HG03520 (cell line): ENCODE measurements at regions not wholly inside any gene's neighbourhood (a gene's known extent, or its start where the extent isn't known, plus 50 kb on each side); places are given as distances from the start of the nearest gene placed in this dataset.
"Not testable (repeated sequence)": the region's sequence is repeated elsewhere in the genome, so short reads cannot be mapped to it uniquely, and the experiment has no call there.

Experiments used
- ATAC-seq: cut with Tn5 transposase; IDR thresholded peaks from one replicate; pipeline ENCODE4 v1.9.1; 2021; ENCODE audit warnings: mild to moderate bottlenecking, moderate library complexity; ENCODE audit not compliant: unreplicated experiment

DNA sequence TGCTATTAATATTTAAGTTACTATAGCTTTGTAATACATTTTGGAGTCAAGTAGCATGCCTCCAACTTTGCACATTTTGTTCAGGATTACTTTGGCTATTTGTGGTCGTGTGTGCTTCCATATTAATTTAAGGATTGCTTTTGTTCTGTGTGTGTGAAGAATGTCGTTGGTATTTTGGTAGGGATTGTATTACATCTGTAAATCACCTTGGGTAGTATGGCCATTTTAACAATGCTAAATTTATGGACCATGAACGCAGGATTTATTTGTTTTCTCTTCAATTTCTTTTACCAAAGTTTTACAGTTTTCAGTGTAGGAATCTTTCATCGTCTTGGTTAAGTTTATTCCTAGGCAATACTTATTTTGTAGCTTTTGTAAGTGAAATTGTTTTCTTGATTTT lies 758.0 kb downstream of the FRK start:
- ATAC-seq: no peak

DNA sequence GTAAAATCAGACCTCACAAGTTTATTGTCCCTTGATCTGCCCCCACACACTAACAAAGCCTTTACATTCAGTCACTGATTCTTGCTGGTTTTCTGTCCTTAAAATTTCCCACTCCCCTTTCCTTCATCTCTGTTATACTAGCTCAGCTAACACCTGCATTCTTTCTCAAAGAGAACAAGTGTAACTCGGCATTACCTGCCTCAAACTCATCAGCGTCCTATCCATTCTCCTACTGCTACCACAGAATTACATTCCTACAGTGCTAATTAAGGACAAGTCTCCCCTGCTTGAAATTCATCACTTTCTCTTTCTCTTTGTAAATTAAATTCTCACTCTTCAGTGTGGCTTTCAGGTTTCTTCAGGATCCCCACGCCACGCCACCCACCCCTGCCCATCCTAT lies 773.2 kb downstream of the FRK start:
- ATAC-seq: no peak

DNA sequence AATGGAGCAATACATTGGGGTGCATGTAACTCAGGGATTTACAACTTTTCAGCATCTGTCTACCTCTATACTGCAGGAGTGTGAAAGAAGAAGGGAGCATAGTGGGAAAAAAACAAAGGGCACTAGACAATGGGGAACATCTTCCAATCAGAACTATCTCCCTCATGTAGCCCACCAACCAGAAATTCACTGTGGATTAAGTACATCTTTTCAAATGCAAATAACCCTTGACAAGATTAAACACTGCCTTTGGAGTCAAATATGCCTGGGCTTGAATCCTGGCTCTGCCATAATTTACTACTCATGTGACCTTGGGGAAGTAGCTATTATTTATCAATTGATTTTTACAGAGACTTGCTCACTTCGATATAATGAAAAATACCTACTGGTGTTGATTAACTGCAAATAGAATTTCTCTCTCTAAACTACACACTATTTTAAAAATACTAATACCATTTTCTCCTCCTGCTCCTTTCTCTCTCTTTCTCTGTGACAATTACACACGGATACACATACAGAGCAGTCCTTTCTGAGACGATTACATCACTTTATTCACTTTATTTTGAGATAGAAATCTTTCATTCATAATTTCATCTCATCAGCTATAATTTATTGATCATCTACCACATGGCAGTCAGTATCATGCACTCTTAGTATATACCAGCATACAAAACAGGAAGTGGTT lies 783.7 kb downstream of the FRK start:
- ATAC-seq: no peak

DNA sequence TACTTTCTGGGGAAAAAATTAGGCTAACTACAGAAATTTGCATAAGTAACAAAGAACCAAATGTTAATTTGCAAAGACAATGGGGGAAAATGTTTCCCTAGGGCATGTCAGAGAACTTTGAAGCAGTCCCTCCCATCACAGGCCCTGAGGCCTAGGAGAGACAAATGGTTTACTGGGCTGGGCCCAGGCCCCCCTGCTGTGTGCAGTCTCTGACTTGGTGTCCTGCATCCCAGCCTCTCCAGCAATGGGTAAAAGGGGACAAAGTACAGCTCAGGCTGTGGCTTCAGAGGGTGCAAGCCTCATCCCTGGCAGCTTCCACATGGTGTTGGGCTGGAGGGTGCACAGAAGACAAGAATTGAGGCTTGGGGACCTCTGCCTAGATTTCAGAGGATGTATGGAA lies 788.4 kb downstream of the FRK start:
- ATAC-seq: no peak

DNA sequence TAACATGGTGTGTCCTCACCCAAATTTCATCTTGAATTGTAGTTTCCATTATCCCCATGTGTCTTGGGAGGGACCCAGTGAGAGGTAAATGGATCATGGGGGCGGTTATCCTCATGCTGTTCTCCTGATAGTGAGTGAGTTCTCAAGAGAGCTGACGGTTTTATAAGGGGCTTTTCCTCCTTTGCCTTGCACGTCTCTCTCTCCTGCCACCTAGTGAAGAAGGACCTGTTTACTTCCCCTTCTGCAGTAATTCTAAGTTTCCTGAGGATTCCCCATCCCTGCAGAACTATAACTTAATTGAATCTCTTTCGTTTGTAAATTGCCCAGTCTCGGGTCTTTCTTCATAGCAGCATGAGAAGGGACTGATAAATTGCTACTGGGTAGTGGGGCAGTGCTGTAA lies 789.3 kb downstream of the FRK start:
- ATAC-seq: no peak

DNA sequence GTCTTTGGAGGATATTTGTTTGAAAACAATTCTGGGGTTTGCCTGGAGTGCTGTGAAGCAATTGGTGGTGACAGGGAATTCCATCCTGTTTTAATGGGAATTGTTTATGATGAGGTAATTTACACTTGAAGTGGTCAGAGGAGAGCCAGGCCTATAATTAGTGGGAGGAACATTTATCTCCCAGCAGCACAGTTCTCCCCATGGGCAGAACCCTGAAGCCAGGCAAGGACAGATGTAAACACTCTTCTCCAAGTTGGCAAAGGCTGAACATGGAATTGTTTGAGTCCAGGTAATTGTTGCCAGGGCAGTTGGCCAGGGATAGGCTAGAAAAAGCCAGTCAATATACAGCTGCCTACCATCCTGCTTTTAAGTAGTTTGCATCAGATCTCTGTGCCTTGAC lies 789.7 kb downstream of the FRK start:
- ATAC-seq: no peak

DNA sequence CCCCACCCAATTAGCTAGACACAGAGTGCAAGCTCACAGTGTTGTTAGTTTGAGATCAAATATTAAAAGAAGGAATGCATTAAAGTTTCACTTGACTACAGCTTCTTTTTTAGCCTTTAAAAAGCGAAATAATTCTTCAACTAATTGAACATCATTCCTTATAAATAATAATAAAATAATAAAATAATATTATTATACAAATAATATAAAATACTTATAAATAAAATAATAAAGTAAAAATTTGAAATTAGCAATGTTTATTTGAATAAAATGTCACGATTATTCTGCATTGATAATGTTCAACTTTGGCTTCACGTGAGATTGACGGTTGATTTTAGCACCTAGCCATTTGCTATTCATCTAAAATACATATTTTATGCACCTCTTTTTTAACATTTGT lies 819.3 kb downstream of the FRK start:
- no peak for ATAC-seq

DNA sequence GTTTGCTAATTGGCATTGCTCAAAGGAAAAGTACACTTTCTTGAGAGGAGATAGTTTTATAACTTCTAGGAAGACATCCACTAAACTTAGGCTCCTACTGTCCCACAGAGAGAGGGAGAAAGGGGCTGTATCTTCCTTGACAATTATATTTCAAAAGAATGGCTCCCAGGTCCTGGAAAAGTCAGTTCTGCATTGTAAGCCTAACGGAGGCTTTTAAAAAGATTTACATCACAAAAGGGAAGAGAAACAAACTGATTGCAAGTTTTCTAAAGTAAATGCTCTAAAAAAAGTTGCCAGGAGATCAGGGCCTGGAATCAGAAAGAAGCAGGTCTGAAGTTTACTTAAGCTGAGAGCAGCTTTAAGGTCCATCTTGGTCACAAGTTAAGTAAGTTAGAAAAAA lies 839.5 kb downstream of the FRK start:
- no peak for ATAC-seq

DNA sequence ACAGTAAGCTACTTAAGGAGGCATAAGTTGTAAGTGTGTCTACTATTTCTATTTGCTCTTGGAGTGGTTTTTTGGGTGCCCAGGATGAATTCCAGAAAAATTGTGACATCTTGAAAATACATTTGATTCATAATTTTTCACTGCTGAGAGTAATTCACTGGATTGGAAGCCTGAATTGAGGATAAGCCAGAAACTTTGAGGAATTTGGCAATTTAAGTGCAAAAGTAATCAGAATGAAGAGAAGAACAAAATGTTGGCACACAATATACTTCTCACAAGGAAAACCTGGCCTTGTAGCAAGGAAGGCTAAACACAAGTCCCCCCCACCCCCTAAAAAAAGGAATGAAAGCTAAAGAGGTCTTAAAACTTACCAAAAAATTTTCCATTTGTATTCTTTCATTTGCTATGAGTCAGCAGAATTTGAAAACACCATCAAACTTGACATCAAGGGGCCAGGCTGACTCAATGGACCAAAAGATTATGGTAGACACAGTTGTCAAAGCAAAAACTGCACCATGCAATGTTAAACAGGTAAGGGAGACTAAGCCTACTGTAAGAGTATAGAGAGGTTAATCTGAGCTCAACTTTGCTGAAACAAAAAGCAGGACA lies 840.0 kb downstream of the FRK start:
- no peak for ATAC-seq

DNA sequence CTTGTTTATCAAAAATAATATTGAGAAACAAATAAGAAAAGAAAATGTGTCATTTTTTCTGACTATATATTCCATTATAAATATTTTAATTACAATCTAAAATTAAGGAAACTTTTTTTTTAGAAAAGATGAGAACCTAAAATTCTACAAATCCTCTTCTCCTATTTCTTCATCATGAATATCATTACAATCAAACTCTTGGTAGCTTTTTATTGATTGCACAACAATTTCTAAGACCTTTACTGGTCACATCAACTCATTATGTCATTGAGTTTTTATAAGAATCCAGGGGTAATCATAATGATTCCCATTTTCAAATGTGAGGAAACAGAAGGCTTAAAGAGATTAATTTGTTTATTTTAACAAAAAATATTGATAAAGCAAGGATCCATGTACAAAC lies 841.0 kb downstream of the FRK start:
- ATAC-seq: no peak

DNA sequence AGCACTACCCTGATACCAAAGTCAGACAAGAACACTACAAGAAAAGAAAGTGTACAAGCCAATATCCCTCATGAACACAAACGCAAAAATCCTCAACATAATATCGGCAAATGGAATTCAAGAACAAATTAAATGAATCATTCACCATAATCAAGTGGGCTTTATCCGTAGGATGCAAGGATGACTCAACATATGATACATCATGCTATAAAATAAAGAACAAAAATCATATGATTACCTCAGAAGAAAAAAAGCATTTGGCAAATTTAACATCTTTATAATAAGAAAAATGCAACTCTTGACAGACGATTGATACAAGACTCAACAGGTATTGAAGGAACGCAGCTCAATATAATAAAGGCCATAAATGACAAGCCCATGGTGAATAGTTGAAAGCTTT lies 843.9 kb downstream of the FRK start:
- no peak for ATAC-seq

DNA sequence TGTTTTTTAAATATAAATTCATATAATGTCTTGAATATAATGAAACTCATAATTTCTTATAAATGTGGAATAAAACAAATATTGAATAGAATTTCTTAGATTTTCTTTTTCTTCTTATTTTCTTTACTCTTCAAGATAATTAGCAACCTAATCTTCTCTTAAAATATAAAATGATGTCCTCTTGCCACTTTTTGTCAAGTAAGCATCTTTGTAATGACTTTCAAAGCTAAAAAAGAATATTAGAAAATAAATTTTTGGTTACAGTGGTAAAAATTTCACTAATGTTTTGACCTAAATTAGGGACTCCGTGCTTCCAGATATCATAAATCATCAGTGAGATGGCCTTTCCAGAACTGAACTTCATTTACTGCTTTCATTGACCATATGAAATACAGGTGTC lies 846.4 kb downstream of the FRK start:
- ATAC-seq: no peak

DNA sequence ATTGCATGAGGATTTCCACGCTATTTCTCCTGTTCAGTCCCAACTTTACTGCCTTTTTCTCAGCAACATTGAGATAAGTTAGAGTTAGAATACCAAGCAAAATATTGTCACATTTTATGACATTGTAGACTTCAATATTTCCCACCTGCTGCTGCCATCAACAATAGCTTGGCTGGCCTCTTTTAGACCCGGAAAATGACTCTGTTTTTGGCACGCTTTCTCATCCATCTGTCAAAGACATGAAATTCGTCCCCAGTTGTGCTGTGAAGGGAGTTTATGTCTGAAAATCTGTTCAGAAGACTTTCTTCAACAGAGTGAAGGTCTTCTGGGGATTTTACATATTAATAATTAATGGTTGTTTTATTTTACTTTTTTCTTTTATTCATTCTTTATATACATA lies 857.3 kb downstream of the FRK start:
- no peak for ATAC-seq

DNA sequence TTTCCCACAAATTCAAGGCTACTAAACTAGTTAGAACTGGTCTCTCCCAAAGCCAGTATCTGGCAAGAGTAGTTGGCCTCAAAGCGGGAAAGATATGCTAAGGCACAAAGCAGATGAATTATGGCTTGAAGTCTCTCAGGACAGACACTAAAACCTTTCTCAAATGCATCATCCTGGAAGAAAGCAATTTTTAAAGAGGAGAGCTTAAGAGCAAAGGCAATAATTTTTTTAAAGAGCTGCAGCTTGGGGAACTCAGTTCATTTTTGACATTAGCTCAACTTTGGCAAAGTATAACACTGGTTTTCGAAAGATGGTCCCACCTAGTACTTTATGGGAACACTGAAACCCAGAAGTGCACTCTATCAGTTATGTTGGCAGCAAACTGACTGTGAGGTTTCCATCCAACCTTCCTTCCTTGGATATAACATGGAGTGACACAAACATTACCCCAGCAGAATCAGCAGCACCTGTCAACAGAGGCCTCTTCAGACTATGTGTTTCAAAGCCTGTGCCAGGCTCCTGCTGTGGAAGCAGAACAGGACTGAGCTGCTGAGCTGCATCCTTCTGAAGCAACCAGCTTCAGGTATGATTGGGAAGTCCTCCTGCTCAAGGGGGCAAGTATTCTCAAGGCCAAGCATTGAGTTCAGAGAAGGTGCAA lies 852.3 kb upstream of the HS3ST5 start:
- no peak for ATAC-seq

DNA sequence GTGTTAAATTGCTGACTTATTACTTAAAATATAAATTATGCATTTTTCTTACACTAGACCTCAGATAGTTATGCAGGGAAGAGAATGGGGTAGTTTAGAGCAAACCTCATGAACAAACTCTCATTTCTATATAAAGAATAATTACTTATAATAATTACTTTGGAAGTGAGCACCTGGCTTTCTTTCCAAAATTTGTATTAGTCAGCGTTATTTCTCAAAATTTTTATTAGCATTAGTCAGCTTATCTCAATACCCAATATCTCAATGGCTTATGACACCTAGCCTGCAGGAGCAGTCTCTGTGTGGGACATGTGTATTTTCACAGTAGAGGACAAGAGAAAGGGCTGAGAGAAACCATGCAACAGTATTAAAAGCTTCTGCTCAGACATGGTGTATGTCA lies 849.2 kb upstream of the HS3ST5 start:
- ATAC-seq: no peak

DNA sequence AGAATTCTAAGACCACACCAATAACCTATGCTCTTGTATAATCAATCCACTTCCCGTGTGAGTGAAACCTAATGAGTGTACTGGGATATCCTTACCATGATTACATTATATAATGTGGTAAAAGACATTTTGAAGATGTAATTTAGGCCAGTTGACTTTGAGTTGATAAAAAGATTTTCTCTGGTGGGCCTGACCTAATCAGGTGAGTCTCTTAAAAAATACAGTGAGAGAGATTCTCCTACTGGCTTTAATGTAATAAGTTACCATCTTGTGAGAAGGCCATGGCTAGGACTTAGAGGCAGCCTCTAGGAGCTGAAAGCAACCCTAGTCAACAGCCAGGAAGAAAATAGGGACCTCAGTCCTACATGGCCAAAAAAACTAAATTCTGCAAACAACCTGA lies 847.7 kb upstream of the HS3ST5 start:
- ATAC-seq: no peak

DNA sequence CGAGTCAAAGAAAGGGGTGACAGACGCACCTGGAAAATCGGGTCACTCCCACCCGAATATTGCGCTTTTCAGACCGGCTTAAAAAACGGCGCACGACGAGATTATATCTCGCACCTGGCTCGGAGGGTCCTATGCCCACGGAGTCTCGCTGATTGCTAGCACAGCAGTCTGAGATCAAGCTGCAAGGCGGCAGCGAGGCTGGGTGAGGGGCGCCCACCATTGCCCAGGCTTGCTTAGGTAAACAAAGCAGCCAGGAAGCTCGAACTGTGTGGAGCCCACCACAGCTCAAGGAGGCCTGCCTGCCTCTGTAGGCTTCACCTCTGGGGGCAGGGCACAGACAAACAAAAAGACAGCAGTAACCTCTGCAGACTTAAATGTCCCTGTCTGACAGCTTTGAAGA lies 832.6 kb upstream of the HS3ST5 start:
- not testable (repeated sequence) for ATAC-seq

DNA sequence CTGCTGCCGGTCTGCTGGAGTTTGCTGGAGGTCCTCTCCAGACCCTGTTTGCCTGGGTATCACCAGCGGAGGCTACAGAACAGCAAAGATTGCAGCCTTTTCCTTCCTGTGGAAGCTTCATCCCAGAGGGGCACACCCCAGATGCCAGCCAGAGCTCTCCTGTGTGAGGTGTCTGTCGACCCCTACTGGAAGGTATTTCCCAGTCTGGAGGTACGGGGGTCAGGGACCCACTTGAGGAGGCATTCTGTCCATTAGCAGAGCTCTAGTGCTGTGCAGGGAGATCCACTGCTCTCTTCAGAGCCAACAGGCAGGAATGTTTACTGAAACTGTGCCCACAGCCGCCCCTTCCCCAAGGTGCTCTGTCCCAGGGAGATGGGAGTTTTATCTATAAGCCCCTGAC lies 823.1 kb upstream of the HS3ST5 start:
- not testable (repeated sequence) for ATAC-seq

DNA sequence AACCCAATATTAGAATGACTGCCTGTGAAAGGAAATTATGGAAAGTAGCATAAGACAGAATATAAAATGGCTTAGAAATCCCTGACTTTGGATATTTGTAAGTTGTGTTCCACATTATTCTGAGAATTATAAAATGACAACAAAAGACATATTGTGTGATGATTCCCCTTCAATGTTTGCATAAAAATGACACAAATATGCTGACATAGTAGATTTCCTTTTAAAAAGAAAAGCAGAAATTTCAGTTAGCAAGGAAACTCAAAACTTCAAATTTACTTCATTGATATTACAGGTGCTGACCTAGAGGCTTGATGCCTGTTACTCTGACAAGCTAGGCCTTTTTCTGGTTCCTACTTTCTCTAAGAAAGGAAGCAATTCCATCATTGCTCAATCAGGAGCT lies 816.9 kb upstream of the HS3ST5 start:
- ATAC-seq: no peak

DNA sequence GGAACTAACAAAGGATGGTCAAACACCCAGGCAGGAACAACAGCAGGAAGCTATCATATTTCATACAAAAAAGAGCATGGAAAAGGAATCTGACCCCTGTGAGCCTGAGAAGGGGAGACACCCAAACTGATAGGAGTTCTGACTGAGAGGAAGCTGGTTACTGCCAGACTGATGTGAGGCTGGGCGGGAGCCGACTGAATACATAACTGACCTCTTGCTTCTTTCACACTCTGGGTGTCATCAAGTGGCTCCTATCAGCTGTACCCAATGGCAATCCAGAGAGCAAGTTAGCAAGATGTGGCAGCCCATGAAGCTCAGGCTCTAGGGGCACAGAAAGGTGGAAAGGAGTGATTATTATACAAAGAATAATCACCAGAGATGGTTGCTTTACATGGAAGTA lies 795.1 kb upstream of the HS3ST5 start:
- no peak for ATAC-seq

DNA sequence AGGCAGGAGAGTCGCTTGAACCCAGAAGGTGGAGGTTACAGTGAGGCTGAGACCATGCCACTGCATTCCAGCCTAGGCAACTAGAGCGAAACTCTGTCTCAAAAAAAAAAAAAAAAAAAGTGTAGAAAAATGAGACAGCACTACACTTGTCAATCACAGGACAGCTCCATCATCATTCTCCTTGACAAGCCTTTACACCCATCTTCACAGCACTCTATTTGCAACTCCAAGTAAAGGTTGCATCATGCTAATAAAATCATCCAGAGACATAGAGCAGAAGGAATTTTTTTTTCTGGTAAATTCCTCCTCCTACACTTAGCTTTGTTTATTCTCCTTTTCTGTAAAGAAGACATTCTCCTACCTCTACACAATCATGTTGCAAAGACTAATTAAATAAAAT lies 791.0 kb upstream of the HS3ST5 start:
- no peak for ATAC-seq

DNA sequence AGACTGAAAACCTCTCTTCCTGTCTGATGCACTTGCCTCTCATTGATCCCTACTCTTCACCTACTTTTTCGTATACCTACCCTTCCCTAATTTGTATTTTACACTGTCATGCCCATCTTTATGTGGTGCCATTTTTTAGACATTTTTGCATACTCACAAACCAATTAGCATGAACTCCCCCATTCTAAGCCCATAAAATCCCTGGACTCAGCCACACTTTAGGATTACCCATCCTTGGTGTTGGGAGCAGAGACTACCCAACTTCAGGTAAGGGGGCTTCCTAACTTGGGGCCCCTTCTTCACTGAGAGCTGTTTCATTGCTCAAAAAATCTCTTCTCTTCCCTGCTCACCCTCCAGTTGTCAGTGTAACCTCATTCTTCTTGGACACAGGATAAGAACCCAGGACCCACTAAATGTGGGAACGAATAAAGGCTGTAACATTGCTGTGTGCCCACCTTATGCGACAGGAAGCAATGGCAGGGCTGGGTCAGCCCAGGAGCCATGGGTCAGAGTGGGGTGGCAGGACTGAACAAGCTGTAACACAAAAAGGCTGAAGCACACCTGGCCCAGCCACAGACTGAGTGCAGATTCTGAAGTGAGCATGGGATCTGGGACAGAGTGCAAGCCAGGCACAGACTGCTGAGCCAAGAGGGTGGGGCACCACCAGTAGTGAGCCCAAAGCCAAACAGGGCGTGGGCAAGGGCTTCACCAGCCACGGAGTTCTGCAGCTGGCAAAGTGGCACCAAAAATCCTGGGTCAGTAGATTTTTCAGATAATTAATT lies 789.1 kb upstream of the HS3ST5 start:
- ATAC-seq: no peak
